H1 (cell line): ENCODE measurements at regions not wholly inside any gene's neighbourhood (a gene's known extent, or its start where the extent isn't known, plus 50 kb on each side); places are given as distances from the start of the nearest gene placed in this dataset.

Source experiments
- CTCF ChIA-PET: fragments of 300-600 bp; sonication (Branson Sonifier 250); formaldehyde crosslinking; loops from one replicate; lab custom pipeline; 2021; ENCODE audit not compliant: partially characterized antibody; lab: Charles Lee
- POLR2A ChIA-PET: fragments of 300-600 bp; sonication (Branson Sonifier 250); formaldehyde crosslinking; loops from one replicate; lab custom pipeline; 2021; ENCODE audit warnings: inconsistent platforms; ENCODE audit not compliant: partially characterized antibody; lab: Charles Lee
- DNase-seq, 2 experiments: peaks; one replicate each; pipeline versions ENCODE4 v3.0.0 to v3.0.0-alpha.2; 2010 to 2022; ENCODE audit warnings: low spot score in 2 of 2, low read depth in 1 of 2, mixed read lengths in 1 of 2
- FAIRE-seq: peaks from 2 replicates; lab custom pipeline; 2011; peaks lifted over from hg19 to GRCh38; lab: Jason Lieb, UNC
- H2AFZ ChIP-seq: 2 replicates; pipeline ENCODE4 v1.8.1; 2012; ENCODE audit warnings: low read length, inconsistent platforms
- H2AK5ac ChIP-seq: 2 replicates; pipeline ENCODE4 v1.6.1; 2013; ENCODE audit warnings: low read depth, low read length
- H2BK120ac ChIP-seq: replicated peaks from 2 replicates; pipeline ENCODE3; 2013; ENCODE audit warnings: low read depth, low read length, inconsistent platforms
- H2BK12ac ChIP-seq: 2 replicates; pipeline ENCODE4 v1.6.1; 2013; ENCODE audit warnings: low read depth, low read length
- H2BK15ac ChIP-seq: 2 replicates; pipeline ENCODE4 v1.6.1; 2013; ENCODE audit warnings: low read length
- H2BK20ac ChIP-seq: 2 replicates; pipeline ENCODE4 v1.6.1; 2013; ENCODE audit warnings: low read length
- H2BK5ac ChIP-seq: 2 replicates; pipeline ENCODE4 v1.6.1; 2013; ENCODE audit warnings: low read depth, low read length
- H3K14ac ChIP-seq: 2 replicates; pipeline ENCODE4 v1.6.1; 2013; ENCODE audit warnings: inconsistent platforms; ENCODE audit not compliant: insufficient read length
- H3K18ac ChIP-seq: 2 replicates; pipeline ENCODE4 v1.6.1; 2013; ENCODE audit warnings: low read length; ENCODE audit errors: extremely low read depth
- H3K23ac ChIP-seq: 2 replicates; pipeline ENCODE4 v1.6.1; 2013; ENCODE audit warnings: inconsistent platforms; ENCODE audit not compliant: insufficient read length
- H3K23me2 ChIP-seq: 2 replicates; pipeline ENCODE4 v1.6.1; 2013; ENCODE audit warnings: low read depth, low read length
- H3K27ac ChIP-seq: 2 replicates; pipeline ENCODE4 v1.6.1; 2011; ENCODE audit warnings: low read depth, low read length, inconsistent platforms
- H3K27me3 ChIP-seq, 4 experiments: replicated peaks in 1 of 4; 1 replicate in 1 of 4; 2 replicates in 3 of 4; pipeline versions ENCODE4 v1.6.1 to v1.8.1; 2011 to 2013; ENCODE audit warnings: low read length in 3 of 4, mild to moderate bottlenecking in 3 of 4, inconsistent platforms in 2 of 4, mixed read lengths in 2 of 4, moderate library complexity in 1 of 4; ENCODE audit not compliant: control insufficient read depth in 3 of 4, insufficient read depth in 3 of 4; ENCODE audit errors: extremely low read depth in 1 of 4
- H3K36me3 ChIP-seq, 4 experiments: 2 replicates each; pipeline versions ENCODE4 v1.6.1 to v1.8.1; 2011 to 2013; ENCODE audit warnings: mild to moderate bottlenecking in 4 of 4, low read length in 3 of 4, moderate library complexity in 2 of 4, control low read depth in 1 of 4, inconsistent platforms in 1 of 4; ENCODE audit not compliant: insufficient read depth in 4 of 4, control insufficient read depth in 2 of 4
- H3K4ac ChIP-seq: replicated peaks from 2 replicates; pipeline ENCODE3; 2013; ENCODE audit warnings: low read length, low read depth, mixed read lengths, inconsistent platforms; ENCODE audit not compliant: insufficient read length
- H3K4me1 ChIP-seq, 4 experiments: replicated peaks in 1 of 4; 1 replicate in 1 of 4; 2 replicates in 3 of 4; pipeline versions ENCODE4 v1.6.1 to v1.8.1; 2011 to 2013; ENCODE audit warnings: low read length in 3 of 4, inconsistent platforms in 2 of 4, mixed read lengths in 1 of 4; ENCODE audit not compliant: insufficient read depth in 4 of 4, control insufficient read depth in 3 of 4
- H3K4me2 ChIP-seq, 2 experiments: 2 replicates each; pipeline versions ENCODE4 v1.6.1 to v1.8.1; 2011 to 2013; ENCODE audit warnings: low read depth in 2 of 2, low read length in 2 of 2, control low read depth in 1 of 2, inconsistent platforms in 1 of 2, mild to moderate bottlenecking in 1 of 2; ENCODE audit not compliant: insufficient read depth in 1 of 2
- H3K4me3 ChIP-seq, 4 experiments: fragments of 200-600, 300-600 bp in 1 of 4; sonication (generic), shearing (Covaris generic), sonication (Bioruptor Twin) in 1 of 4; 2 replicates each; pipeline versions ENCODE4 v1.5.1 to v1.8.1; 2011 to 2016; ENCODE audit warnings: low read length in 4 of 4, low read depth in 3 of 4, control low read depth in 2 of 4, inconsistent platforms in 2 of 4, mild to moderate bottlenecking in 2 of 4, mixed read lengths in 1 of 4, moderate library complexity in 1 of 4; ENCODE audit not compliant: insufficient read depth in 2 of 4; ENCODE audit errors: extremely low read depth in 1 of 4
- H3K56ac ChIP-seq: replicated peaks from 2 replicates; pipeline ENCODE3; 2013; ENCODE audit warnings: low read depth, mild to moderate bottlenecking, mixed read lengths, low read length, inconsistent platforms; ENCODE audit not compliant: insufficient read length
- H3K79me1 ChIP-seq: 2 replicates; pipeline ENCODE4 v1.6.1; 2013; ENCODE audit warnings: low read depth, low read length, control low read depth
- H3K79me2 ChIP-seq, 2 experiments: 2 replicates each; pipeline versions ENCODE4 v1.6.1 to v1.8.1; 2012 to 2013; ENCODE audit warnings: low read length in 2 of 2, mild to moderate bottlenecking in 2 of 2, inconsistent platforms in 1 of 2; ENCODE audit not compliant: insufficient read depth in 2 of 2, control insufficient read depth in 1 of 2
- H3K9ac ChIP-seq, 4 experiments: replicated peaks in 1 of 4; 1 replicate in 1 of 4; 2 replicates in 3 of 4; pipeline versions ENCODE4 v1.6.1 to v1.8.1; 2011 to 2013; ENCODE audit warnings: low read depth in 3 of 4, low read length in 3 of 4, control low read depth in 2 of 4, mild to moderate bottlenecking in 2 of 4, moderate library complexity in 2 of 4, inconsistent platforms in 1 of 4; ENCODE audit errors: extremely low read depth in 1 of 4
- H3K9me3 ChIP-seq, 2 experiments: 2 replicates each; pipeline versions ENCODE4 v1.6.1 to v1.8.1; 2012 to 2013; ENCODE audit warnings: mild to moderate bottlenecking in 2 of 2, moderate library complexity in 2 of 2, control low read depth in 1 of 2, inconsistent platforms in 1 of 2, low read depth in 1 of 2, low read length in 1 of 2, mixed read lengths in 1 of 2; ENCODE audit not compliant: insufficient read depth in 2 of 2
- H4K20me1 ChIP-seq, 2 experiments: replicated peaks in 1 of 2; 2 replicates each; pipeline versions ENCODE3 to v1.8.1; 2011 to 2013; ENCODE audit warnings: inconsistent platforms in 2 of 2, low read length in 2 of 2, mild to moderate bottlenecking in 1 of 2; ENCODE audit not compliant: insufficient read depth in 2 of 2, control insufficient read depth in 1 of 2
- H4K5ac ChIP-seq: 2 replicates; pipeline ENCODE4 v1.6.1; 2013; ENCODE audit warnings: low read length, low read depth, mixed read lengths, inconsistent platforms; ENCODE audit not compliant: insufficient read length
- H4K8ac ChIP-seq: 2 replicates; pipeline ENCODE4 v1.8.0; 2013; ENCODE audit warnings: mild to moderate bottlenecking, moderate library complexity, low read length, inconsistent platforms; ENCODE audit not compliant: insufficient read depth; ENCODE audit errors: extremely low read depth
- H4K91ac ChIP-seq: replicated peaks from 2 replicates; pipeline ENCODE3; 2013; ENCODE audit warnings: low read length, mixed read lengths, inconsistent platforms; ENCODE audit not compliant: insufficient read length
- CTCF ChIP-seq, 3 experiments: IDR thresholded peaks; 1 replicate in 2 of 3; 2 replicates in 1 of 3; pipeline versions ENCODE4 v1.5.1 to v1.6.1; 2011; ENCODE audit warnings: low read length in 3 of 3, mild to moderate bottlenecking in 3 of 3, inconsistent platforms in 2 of 3, low read depth in 1 of 3, moderate library complexity in 1 of 3; ENCODE audit not compliant: insufficient read depth in 1 of 3; ENCODE audit errors: control extremely low read depth in 1 of 3
- EP300 ChIP-seq, 2 experiments: IDR thresholded peaks; 1 replicate in 1 of 2; 2 replicates in 1 of 2; pipeline ENCODE4 v1.6.1; 2011 to 2012; ENCODE audit warnings: low read depth in 2 of 2, low read length in 2 of 2, mild to moderate bottlenecking in 2 of 2, borderline replicate concordance in 1 of 2, inconsistent platforms in 1 of 2, moderate library complexity in 1 of 2
- FOSL1 ChIP-seq: IDR thresholded peaks from 2 replicates; pipeline ENCODE4 v1.6.1; 2011; ENCODE audit warnings: mild to moderate bottlenecking, low read depth, low read length, moderate library complexity; ENCODE audit not compliant: insufficient read depth
- GABPA ChIP-seq: IDR thresholded peaks from 2 replicates; pipeline ENCODE4 v1.6.1; 2011; ENCODE audit warnings: mild to moderate bottlenecking, low read length, moderate library complexity, borderline replicate concordance; ENCODE audit not compliant: insufficient read depth
- JUN ChIP-seq: IDR thresholded peaks from 2 replicates; pipeline ENCODE4 v1.6.1; 2011; ENCODE audit warnings: low read depth, mild to moderate bottlenecking, improper control_type of control experiment, low read length
- NRF1 ChIP-seq: IDR thresholded peaks from 2 replicates; pipeline ENCODE4 v1.6.1; 2011; ENCODE audit warnings: mild to moderate bottlenecking, low read depth, low read length, improper control_type of control experiment
- RBBP5 ChIP-seq: IDR thresholded peaks from 2 replicates; pipeline ENCODE4 v1.7.1; 2012; ENCODE audit warnings: low read depth, mild to moderate bottlenecking, inconsistent platforms, low read length, moderate library complexity, borderline replicate concordance
- RFX5 ChIP-seq: IDR thresholded peaks from 2 replicates; pipeline ENCODE4 v1.6.1; 2011; ENCODE audit warnings: low read depth, low read length, improper control_type of control experiment, borderline replicate concordance
- SP1 ChIP-seq: IDR thresholded peaks from 2 replicates; pipeline ENCODE4 v1.6.1; 2011; ENCODE audit warnings: low read depth, low read length
- SP4 ChIP-seq: IDR thresholded peaks from 2 replicates; pipeline ENCODE4 v1.6.1; 2012; ENCODE audit warnings: low read length, inconsistent platforms
- TBP ChIP-seq: IDR thresholded peaks from 2 replicates; pipeline ENCODE4 v1.6.1; 2011; ENCODE audit warnings: low read depth, low read length, improper control_type of control experiment
- WGBS, 2 experiments: shearing (Covaris generic) in 1 of 2; methylation state at CpG; one replicate each; pipeline versions ENCODE4 v1.1.6 to v1.1.7; 2013 to 2015; ENCODE audit warnings: low lambda C conversion rate in 2 of 2, mixed read lengths in 2 of 2, inconsistent platforms in 1 of 2, low coverage in 1 of 2, missing lambda C conversion rate in 1 of 2; ENCODE audit not compliant: insufficient replicate concordance in 2 of 2, insufficient coverage in 1 of 2, insufficient read length in 1 of 2; ENCODE audit errors: extremely low coverage in 1 of 2, missing lambda C conversion rate in 1 of 2; 5-methylcytosine and 5-hydroxymethylcytosine counted together

- Histone ChIP-seq H3K56ac (no peak overlapping the region), H2AK5ac (no peak overlapping the region), H2BK20ac (no peak overlapping the region), H3K4me2 (no peak overlapping the region), H3K9ac (no peak overlapping the region), H3K4me1 (peaks cover 0 to 2% (median 0%) of the 10 kb centered on the region in 4 experiments; a peak in 1 of 7 replicates), H3K79me2 (no peaks in the 10 kb centered on the region), H2BK120ac (no peak overlapping the region), H2BK12ac (no peak overlapping the region), H3K27me3 (no peaks in the 10 kb centered on the region; a peak in 1 of 7 replicates), H2BK5ac (no peak overlapping the region), H3K23ac (no peak overlapping the region), H2BK15ac (no peak overlapping the region), H4K91ac (no peak overlapping the region), H3K79me1 (no peaks in the 10 kb centered on the region), H4K5ac (no peak overlapping the region), H3K4me3 (no peak overlapping the region), H3K14ac (no peak overlapping the region), H3K36me3 (no peaks in the 10 kb centered on the region), H2AFZ (no peak overlapping the region), H4K8ac (no peak overlapping the region), H3K27ac (no peak overlapping the region), H3K23me2 (no peaks in the 10 kb centered on the region), H4K20me1 (no peaks in the 10 kb centered on the region)
- DNase-seq (no peak), FAIRE-seq (no peak)
- POLR2A ChIA-PET, result no interaction called here
- CTCF ChIA-PET, result interaction anchor here (1.4 kb wide), 1 partner anchor 341 kb away, joined by 4 read pairs; no protein-coding TSS in a partner anchor
- TF ChIP-seq CTCF (IDR thresholded peaks at IDR 0.05; ENCODE audit: control extremely low read depth in 1 of 3, insufficient read depth in 1 of 3, low read depth in 1 of 3, low read length in 3 of 3) (no peak), JUN (no peak), FOSL1 (no peak), TBP (no peak), RBBP5 (no peak), GABPA (no peak), SP1 (no peak), SP4 (no peak), NRF1 (no peak), EP300 (IDR thresholded peaks at IDR 0.05; ENCODE audit: borderline replicate concordance in 1 of 2, low read depth in 2 of 2, low read length in 2 of 2) (no peak), RFX5 (no peak)
- TF ChIP-seq, all 59 proteins: peak for 0
- 60% methylated on average over 1 of the region's 1 CpG; no CpG with 5 or more reads in 1 of the 2 experiments for WGBS, 2 experiments
- H3K18ac ChIP-seq, result no peak overlapping the region
- no peak overlapping the region for H3K4ac ChIP-seq
- H3K9me3 ChIP-seq, result no peaks in the 10 kb centered on the region
Observed at GRCh38 chr11:130553306-130553705, 104.9 kb downstream of the ADAMTS15 start.
